Brain microvascular endothelial cell (primary cell): ENCODE measurements at regions not wholly inside any gene's neighbourhood (a gene's known extent, or its start where the extent isn't known, plus 50 kb on each side); places are given as distances from the start of the nearest gene placed in this dataset.

Source experiments
- DNase-seq: peaks from one replicate; pipeline ENCODE4 v3.0.0-alpha.2; 2020
- H3K27ac ChIP-seq: fragments of 250-450 bp; sonication (Bioruptor Pico); 2 replicates; pipeline ENCODE4 v1.5.1; 2020; ENCODE audit warnings: mild to moderate bottlenecking, moderate library complexity
- H3K27me3 ChIP-seq: fragments of 250-450 bp; sonication (Bioruptor Pico); replicated peaks from 2 replicates; pipeline ENCODE4 v1.5.1; 2020; ENCODE audit warnings: mild to moderate bottlenecking
- H3K36me3 ChIP-seq: fragments of 250-450 bp; sonication (Bioruptor Pico); replicated peaks from 2 replicates; pipeline ENCODE4 v1.5.1; 2020; ENCODE audit warnings: mild to moderate bottlenecking
- H3K4me3 ChIP-seq: 2 replicates; pipeline ENCODE4 v1.5.1; 2011; ENCODE audit warnings: low read depth, mild to moderate bottlenecking, control low read depth, low read length, moderate library complexity
- CTCF ChIP-seq: IDR thresholded peaks from 2 replicates; pipeline ENCODE4 v1.5.1; 2011; ENCODE audit warnings: low read depth, mild to moderate bottlenecking, moderate library complexity, low read length, control low read depth, inconsistent platforms; ENCODE audit errors: missing control alignments
- in situ Hi-C: cut with HindIII; loops from 2 replicates; pipeline ENCODE4 v1.10.0; 2017; ENCODE audit warnings: low sequenced_read_pairs, low pct_ligation_motif_present

GRCh38 chr15:70362886-70363285 lies 265.2 kb upstream of the TLE3 start:
- peaks cover 3% of the 10 kb centered on the region for H3K27me3 ChIP-seq
- H3K27ac ChIP-seq: no peak overlapping the region
- peak; percentile 90 for TF ChIP-seq CTCF
- H3K36me3 ChIP-seq: no peaks in the 10 kb centered on the region
- peak; percentile 35 for DNase-seq
- in situ Hi-C loops: no loop called here
- H3K4me3 ChIP-seq: no peak overlapping the region

- no peak for DNase-seq
- no peaks in the 10 kb centered on the region for H3K27me3 ChIP-seq
These were observed 264.6 kb upstream of the TLE3 start for GRCh38 chr15:70362350-70362749.

GRCh38 chr15:70361891-70362290 lies 264.2 kb upstream of the TLE3 start:
- DNase-seq: no peak
- TF ChIP-seq CTCF: no peak
- Histone ChIP-seq H3K27ac (no peak overlapping the region), H3K4me3 (no peak overlapping the region), H3K27me3 (no peaks in the 10 kb centered on the region), H3K36me3 (no peaks in the 10 kb centered on the region)
- in situ Hi-C loops: no loop called here

More at GRCh38 chr15:70362350-70362749, 264.6 kb upstream of the TLE3 start:
- in situ Hi-C loops: no loop called here
- TF ChIP-seq CTCF: no peak
- Histone ChIP-seq H3K27ac (no peak overlapping the region), H3K36me3 (no peaks in the 10 kb centered on the region), H3K4me3 (no peak overlapping the region)

- TF ChIP-seq CTCF: no peak
- no peaks in the 10 kb centered on the region for H3K27me3 ChIP-seq
- H3K27ac ChIP-seq: no peak overlapping the region
- no peaks in the 10 kb centered on the region for H3K36me3 ChIP-seq
- no peak for DNase-seq
- H3K4me3 ChIP-seq: no peak overlapping the region
- in situ Hi-C loops: no loop called here
These were observed 263.4 kb upstream of the TLE3 start for GRCh38 chr15:70361106-70361505.

GRCh38 chr15:70358871-70359647 lies 261.3 kb upstream of the TLE3 start:
- no peak for DNase-seq
- in situ Hi-C loops: no loop called here
- peaks cover 10% of the 10 kb centered on the region for H3K27me3 ChIP-seq
- no peak overlapping the region for H3K4me3 ChIP-seq
- no peaks in the 10 kb centered on the region for H3K36me3 ChIP-seq
- no peak overlapping the region for H3K27ac ChIP-seq
- TF ChIP-seq CTCF: no peak
